B cell (primary cell): ENCODE measurements at regions not wholly inside any gene's neighbourhood (a gene's known extent, or its start where the extent isn't known, plus 50 kb on each side); places are given as distances from the start of the nearest gene placed in this dataset.

Experiments used
- ATAC-seq: fragments of 200-7000 bp; cut with Tn5 transposase; one replicate; pipeline ENCODE4 v1.10.0; 2021; ENCODE audit warnings: low read depth, mild to moderate bottlenecking, moderate number of reproducible peaks, moderate library complexity
- CTCF ChIA-PET: fragments of 350-600 bp; sonication (Branson Sonifier 250); formaldehyde crosslinking; loops from one replicate; lab custom pipeline; 2021; ENCODE audit warnings: antibody characterized with exemption, inconsistent platforms; lab: Charles Lee
- POLR2A ChIA-PET: fragments of 350-600 bp; sonication (Branson Sonifier 250); formaldehyde crosslinking; loops from one replicate; lab custom pipeline; 2021; ENCODE audit warnings: antibody characterized with exemption; lab: Charles Lee
- DNase-seq: peaks from one replicate; pipeline ENCODE4 v3.0.0; 2013
- H2AFZ ChIP-seq: 2 replicates; pipeline ENCODE4 v1.6.1; 2012; ENCODE audit warnings: mild to moderate bottlenecking, low read depth, low read length; ENCODE audit not compliant: insufficient read depth, poor library complexity, severe bottlenecking
- H3K27ac ChIP-seq, 2 donors: 1 replicate in 1 of 2; 2 replicates in 1 of 2; pipeline ENCODE4 v1.5.1; 2012 to 2013; ENCODE audit warnings: low read length in 2 of 2, mild to moderate bottlenecking in 2 of 2, moderate library complexity in 1 of 2
- H3K27me3 ChIP-seq, 4 experiments: fragments of 200-600 bp in 1 of 4; sonication (generic) in 1 of 4; replicated peaks in 1 of 4; 1 replicate in 2 of 4; 2 replicates in 2 of 4; pipeline versions ENCODE4 v1.6.1 to v1.7.0; 2013 to 2016; ENCODE audit warnings: low read length in 3 of 4, mild to moderate bottlenecking in 2 of 4, mixed read lengths in 1 of 4, moderate library complexity in 1 of 4; ENCODE audit not compliant: insufficient read depth in 4 of 4, control insufficient read depth in 3 of 4; ENCODE audit errors: control extremely low read depth in 1 of 4
- H3K36me3 ChIP-seq, 2 experiments: replicated peaks in 1 of 2; 1 replicate in 1 of 2; 2 replicates in 1 of 2; pipeline versions ENCODE4 v1.6.1 to v1.7.1; 2013; ENCODE audit warnings: low read length in 1 of 2; ENCODE audit not compliant: insufficient read depth in 2 of 2, control insufficient read depth in 1 of 2; ENCODE audit errors: control extremely low read depth in 1 of 2, extremely low read depth in 1 of 2
- H3K4me1 ChIP-seq, 2 donors: fragments of 200-600 bp in 1 of 2; sonication (generic) in 1 of 2; 1 replicate in 1 of 2; 2 replicates in 1 of 2; pipeline versions ENCODE4 v1.5.1 to v1.6.1; 2013 to 2017; ENCODE audit warnings: low read length in 2 of 2; ENCODE audit not compliant: control insufficient read depth in 2 of 2, insufficient read depth in 2 of 2
- H3K4me2 ChIP-seq: replicated peaks from 2 replicates; pipeline ENCODE3; 2012; ENCODE audit warnings: mild to moderate bottlenecking, low read depth, low read length; ENCODE audit not compliant: poor library complexity, severe bottlenecking
- H3K4me3 ChIP-seq, 5 experiments: fragments of 200-600 bp in 1 of 5; sonication (generic) in 1 of 5; 1 replicate in 3 of 5; 2 replicates in 2 of 5; pipeline versions ENCODE4 v1.5.1 to v1.7.0; 2011 to 2016; ENCODE audit warnings: low read length in 4 of 5, mild to moderate bottlenecking in 4 of 5, low read depth in 2 of 5, control low read depth in 1 of 5, moderate library complexity in 1 of 5; ENCODE audit not compliant: insufficient read depth in 1 of 5; ENCODE audit errors: control extremely low read depth in 1 of 5, extremely low read depth in 1 of 5
- H3K79me2 ChIP-seq: fragments of 200-600 bp; sonication (generic); one replicate; pipeline ENCODE4 v1.6.0; 2016; ENCODE audit warnings: low read length; ENCODE audit not compliant: control insufficient read depth, insufficient read depth
- H3K9ac ChIP-seq: fragments of 200-600 bp; sonication (generic); 2 replicates; pipeline ENCODE4 v1.6.1; 2017; ENCODE audit warnings: mild to moderate bottlenecking, low read length, moderate library complexity
- H3K9me3 ChIP-seq, 3 donors: one replicate each; pipeline versions ENCODE4 v1.6.1 to v1.7.1; 2013; ENCODE audit warnings: low read length in 2 of 3; ENCODE audit not compliant: control insufficient read depth in 2 of 3, insufficient read depth in 1 of 3; ENCODE audit errors: control extremely low read depth in 1 of 3
- H4K20me1 ChIP-seq: 2 replicates; pipeline ENCODE4 v1.6.0; 2012; ENCODE audit warnings: mild to moderate bottlenecking, low read length; ENCODE audit not compliant: insufficient read depth, control insufficient read depth, poor library complexity, severe bottlenecking
- H3K27ac Mint-ChIP-seq: one replicate; pipeline ENCODE4 v1.8.0; 2021; ENCODE audit warnings: mixed read lengths
- H3K27me3 Mint-ChIP-seq: one replicate; pipeline ENCODE4 v1.8.0; 2021; ENCODE audit warnings: mixed read lengths
- H3K4me1 Mint-ChIP-seq: one replicate; pipeline ENCODE4 v1.8.0; 2021; ENCODE audit warnings: mixed read lengths
- H3K4me3 Mint-ChIP-seq: one replicate; pipeline ENCODE4 v1.8.0; 2021; ENCODE audit warnings: mixed read lengths
- H3K9me3 Mint-ChIP-seq: one replicate; pipeline ENCODE4 v1.8.0; 2022; ENCODE audit warnings: mixed read lengths; ENCODE audit not compliant: insufficient read depth
- EZH2 ChIP-seq: IDR thresholded peaks from 2 replicates; pipeline ENCODE4 v1.6.1; 2012; ENCODE audit warnings: borderline replicate concordance, low read depth, mild to moderate bottlenecking, moderate library complexity, low read length; ENCODE audit not compliant: insufficient read depth, poor library complexity, severe bottlenecking
- WGBS: methylation state at CpG from one replicate; pipeline ENCODE4 v1.1.5; 2013; ENCODE audit warnings: missing lambda C conversion rate; ENCODE audit not compliant: insufficient coverage; 5-methylcytosine and 5-hydroxymethylcytosine counted together
- intact Hi-C: fragments of 100-400 bp; cut with micrococcal nuclease; formaldehyde crosslinking; loops from one replicate; pipeline ENCODE4 v1.10.0; 2022
- TF ChIP-seq, protein P1 (sequence below): fragments of 200-600 bp; IDR thresholded peaks from one replicate; pipeline ENCODE4 v1.8.0; 2022; ENCODE audit warnings: antibody characterized with exemption, mild to moderate bottlenecking

DNA sequence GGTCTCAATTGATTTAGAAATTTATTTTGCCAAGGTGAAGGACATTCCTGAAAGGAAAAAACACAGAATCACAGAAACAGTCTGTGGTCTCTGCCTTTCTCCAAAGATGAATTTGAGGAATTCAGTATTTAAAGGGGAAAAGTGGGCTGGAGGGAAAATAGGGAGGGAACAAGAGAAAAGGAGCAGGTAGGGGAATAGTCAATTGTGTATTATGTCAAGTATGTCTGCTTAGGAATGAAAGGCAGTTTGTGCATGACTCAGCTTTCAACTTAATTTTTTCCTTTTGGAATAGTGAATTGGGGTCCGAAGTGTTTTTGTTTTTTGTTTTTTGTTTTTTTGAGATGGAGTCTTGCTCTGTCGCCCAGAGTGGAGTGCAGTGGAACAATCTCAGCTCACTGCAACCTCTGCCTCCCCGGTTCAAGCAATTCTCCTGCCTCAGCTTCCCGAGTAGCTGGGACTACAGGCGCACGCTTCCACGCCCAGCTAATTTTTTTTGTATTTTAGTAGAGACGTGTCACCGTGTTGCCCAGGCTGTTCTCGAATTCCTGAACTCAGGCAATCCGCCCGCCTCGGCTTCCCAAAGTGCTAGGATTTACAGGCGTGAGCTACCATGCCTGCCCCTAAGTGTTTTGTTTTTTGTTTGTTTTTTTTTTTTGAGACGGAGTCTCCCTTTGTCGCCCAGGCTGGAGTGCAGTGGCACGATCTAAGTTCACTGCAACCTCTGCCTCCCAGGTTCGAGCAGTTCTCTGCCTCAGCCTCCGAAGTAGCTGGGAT lies 74.1 kb upstream of the MAP4 start:
- Mint-ChIP-seq H3K27me3 (no peaks in the 10 kb centered on the region), H3K27ac (peak overlapping the region; percentile 37), H3K4me1 (peaks cover 26% of the 10 kb centered on the region), H3K4me3 (peak overlapping the region; percentile 99), H3K9me3 (no peaks in the 10 kb centered on the region)
- intact Hi-C loops: no loop called here
- H3K4me2 ChIP-seq: no peak overlapping the region
- ChIA-PET POLR2A (no interaction called here), CTCF (no interaction called here)
- no peak for TF ChIP-seq EZH2
- TF ChIP-seq, protein P1, sequence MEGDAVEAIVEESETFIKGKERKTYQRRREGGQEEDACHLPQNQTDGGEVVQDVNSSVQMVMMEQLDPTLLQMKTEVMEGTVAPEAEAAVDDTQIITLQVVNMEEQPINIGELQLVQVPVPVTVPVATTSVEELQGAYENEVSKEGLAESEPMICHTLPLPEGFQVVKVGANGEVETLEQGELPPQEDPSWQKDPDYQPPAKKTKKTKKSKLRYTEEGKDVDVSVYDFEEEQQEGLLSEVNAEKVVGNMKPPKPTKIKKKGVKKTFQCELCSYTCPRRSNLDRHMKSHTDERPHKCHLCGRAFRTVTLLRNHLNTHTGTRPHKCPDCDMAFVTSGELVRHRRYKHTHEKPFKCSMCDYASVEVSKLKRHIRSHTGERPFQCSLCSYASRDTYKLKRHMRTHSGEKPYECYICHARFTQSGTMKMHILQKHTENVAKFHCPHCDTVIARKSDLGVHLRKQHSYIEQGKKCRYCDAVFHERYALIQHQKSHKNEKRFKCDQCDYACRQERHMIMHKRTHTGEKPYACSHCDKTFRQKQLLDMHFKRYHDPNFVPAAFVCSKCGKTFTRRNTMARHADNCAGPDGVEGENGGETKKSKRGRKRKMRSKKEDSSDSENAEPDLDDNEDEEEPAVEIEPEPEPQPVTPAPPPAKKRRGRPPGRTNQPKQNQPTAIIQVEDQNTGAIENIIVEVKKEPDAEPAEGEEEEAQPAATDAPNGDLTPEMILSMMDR: no peak
- 97% methylated on average over 18 of the region's 19 CpGs for WGBS
- no peaks in the 10 kb centered on the region for H3K36me3 ChIP-seq
- no peaks in the 10 kb centered on the region for H4K20me1 ChIP-seq
- no peak overlapping the region for H3K4me3 ChIP-seq
- no peak overlapping the region for H2AFZ ChIP-seq
- peaks cover 17 to 18% of the 10 kb centered on the region in 2 donors for H3K4me1 ChIP-seq
- H3K9ac ChIP-seq: no peak overlapping the region
- H3K27me3 ChIP-seq: no peaks in the 10 kb centered on the region
- no peak for DNase-seq
- H3K27ac ChIP-seq: no peak overlapping the region
- no peak for ATAC-seq
- H3K79me2 ChIP-seq: peaks cover 32% of the 10 kb centered on the region
- no peaks in the 10 kb centered on the region for H3K9me3 ChIP-seq
